Muscle of leg (tissue), 3 donors: ENCODE measurements at regions not wholly inside any gene's neighbourhood (a gene's known extent, or its start where the extent isn't known, plus 50 kb on each side); places are given as distances from the start of the nearest gene placed in this dataset.

Source experiments
- DNase-seq: peaks from one replicate; pipeline ENCODE4 v3.0.0; 2013
- H3K27ac ChIP-seq: one replicate; pipeline ENCODE4 v1.5.1; 2013; ENCODE audit warnings: mild to moderate bottlenecking, low read length, control low read depth
- H3K27me3 ChIP-seq: one replicate; pipeline ENCODE4 v1.6.1; 2013; ENCODE audit warnings: low read length; ENCODE audit not compliant: control insufficient read depth, insufficient read depth
- H3K36me3 ChIP-seq: one replicate; pipeline ENCODE4 v1.6.1; 2013; ENCODE audit warnings: low read length; ENCODE audit not compliant: control insufficient read depth, insufficient read depth
- H3K4me1 ChIP-seq: one replicate; pipeline ENCODE4 v1.6.1; 2013; ENCODE audit warnings: low read length; ENCODE audit not compliant: control insufficient read depth, insufficient read depth
- H3K4me3 ChIP-seq: one replicate; pipeline ENCODE4 v1.5.1; 2013; ENCODE audit warnings: low read length, control low read depth
- H3K9me3 ChIP-seq: replicated peaks from 2 replicates; pipeline ENCODE4 v1.6.1; 2013; ENCODE audit warnings: low read depth, low read length; ENCODE audit not compliant: control insufficient read depth
- WGBS: methylation state at CpG from one replicate; pipeline ENCODE4 v1.1.5; 2013; ENCODE audit warnings: missing lambda C conversion rate; ENCODE audit not compliant: insufficient coverage; 5-methylcytosine and 5-hydroxymethylcytosine counted together

- no peak for DNase-seq
- Histone ChIP-seq H3K4me1 (peaks cover 29% of the 10 kb centered on the region), H3K36me3 (no peaks in the 10 kb centered on the region), H3K27me3 (peaks cover 11% of the 10 kb centered on the region), H3K27ac (no peak overlapping the region), H3K4me3 (no peak overlapping the region), H3K9me3 (no peaks in the 10 kb centered on the region)
- 90% methylated on average over 19 of the region's 22 CpGs for WGBS
Measured at GRCh38 chr9:135245482-135246247, 158.2 kb downstream of the OLFM1 start.

GRCh38 chr9:135246248-135247205, 159.1 kb downstream of the OLFM1 start:
- H3K27me3 ChIP-seq: peaks cover 14% of the 10 kb centered on the region
- H3K27ac ChIP-seq: no peak overlapping the region
- WGBS: 67% methylated on average over 16 of the region's 23 CpGs
- no peak overlapping the region for H3K4me3 ChIP-seq
- H3K4me1 ChIP-seq: peaks cover 20% of the 10 kb centered on the region
- no peaks in the 10 kb centered on the region for H3K36me3 ChIP-seq
- H3K9me3 ChIP-seq: no peaks in the 10 kb centered on the region
- no peak for DNase-seq

GRCh38 chr9:135247227-135247930, 159.9 kb downstream of the OLFM1 start:
- Histone ChIP-seq H3K27me3 (peaks cover 17% of the 10 kb centered on the region), H3K4me3 (no peak overlapping the region), H3K36me3 (no peaks in the 10 kb centered on the region), H3K27ac (no peak overlapping the region), H3K9me3 (no peaks in the 10 kb centered on the region), H3K4me1 (peaks cover 12% of the 10 kb centered on the region)
- no peak for DNase-seq
- WGBS: 78% methylated on average over 26 of the region's 27 CpGs

GRCh38 chr9:135248111-135248510, 160.6 kb downstream of the OLFM1 start:
- H3K36me3 ChIP-seq: no peaks in the 10 kb centered on the region
- no peaks in the 10 kb centered on the region for H3K9me3 ChIP-seq
- DNase-seq: no peak
- peaks cover 7% of the 10 kb centered on the region for H3K4me1 ChIP-seq
- no peak overlapping the region for H3K27ac ChIP-seq
- H3K4me3 ChIP-seq: no peak overlapping the region
- 51% methylated on average over 8 of the region's 8 CpGs for WGBS
- peaks cover 22% of the 10 kb centered on the region for H3K27me3 ChIP-seq

GRCh38 chr9:135248721-135249120, 161.3 kb downstream of the OLFM1 start:
- H3K27ac ChIP-seq: no peak overlapping the region
- 94% methylated on average over 11 of the region's 12 CpGs for WGBS
- no peaks in the 10 kb centered on the region for H3K9me3 ChIP-seq
- no peaks in the 10 kb centered on the region for H3K36me3 ChIP-seq
- DNase-seq: no peak
- H3K27me3 ChIP-seq: peaks cover 22% of the 10 kb centered on the region
- H3K4me3 ChIP-seq: no peak overlapping the region
- H3K4me1 ChIP-seq: peaks cover 5% of the 10 kb centered on the region

- Histone ChIP-seq H3K27me3 (peaks cover 21% of the 10 kb centered on the region), H3K36me3 (no peaks in the 10 kb centered on the region), H3K27ac (no peak overlapping the region), H3K4me3 (no peak overlapping the region), H3K9me3 (no peaks in the 10 kb centered on the region), H3K4me1 (peaks cover 5% of the 10 kb centered on the region)
- WGBS: 78% methylated on average over 8 of the region's 9 CpGs
- no peak for DNase-seq
Measured at GRCh38 chr9:135249191-135249590, 161.7 kb downstream of the OLFM1 start.

GRCh38 chr9:135249711-135250110, 162.2 kb downstream of the OLFM1 start:
- Histone ChIP-seq H3K4me1 (peaks cover 3% of the 10 kb centered on the region), H3K27me3 (peaks cover 22% of the 10 kb centered on the region), H3K36me3 (no peaks in the 10 kb centered on the region), H3K4me3 (no peak overlapping the region), H3K9me3 (no peaks in the 10 kb centered on the region), H3K27ac (no peak overlapping the region)
- no peak for DNase-seq
- 87% methylated on average over 4 of the region's 8 CpGs for WGBS

- Histone ChIP-seq H3K27ac (no peak overlapping the region), H3K9me3 (no peaks in the 10 kb centered on the region), H3K4me3 (no peak overlapping the region), H3K36me3 (no peaks in the 10 kb centered on the region), H3K27me3 (peaks cover 22% of the 10 kb centered on the region), H3K4me1 (no peaks in the 10 kb centered on the region)
- no peak for DNase-seq
- WGBS: 83% methylated on average over 4 of the region's 6 CpGs
Measured at GRCh38 chr9:135251331-135251761, 163.9 kb downstream of the OLFM1 start.

GRCh38 chr9:135251996-135252760, 164.7 kb downstream of the OLFM1 start:
- no peak overlapping the region for H3K27ac ChIP-seq
- H3K27me3 ChIP-seq: peaks cover 18% of the 10 kb centered on the region
- WGBS: 84% methylated on average over 29 of the region's 30 CpGs
- H3K36me3 ChIP-seq: no peaks in the 10 kb centered on the region
- no peaks in the 10 kb centered on the region for H3K4me1 ChIP-seq
- no peak overlapping the region for H3K4me3 ChIP-seq
- DNase-seq: no peak
- H3K9me3 ChIP-seq: no peaks in the 10 kb centered on the region
